ENCODE measurements at regions not wholly inside any gene's neighbourhood (a gene's known extent, or its start where the extent isn't known, plus 50 kb on each side); places are given as distances from the start of the nearest gene placed in this dataset.

DNA sequence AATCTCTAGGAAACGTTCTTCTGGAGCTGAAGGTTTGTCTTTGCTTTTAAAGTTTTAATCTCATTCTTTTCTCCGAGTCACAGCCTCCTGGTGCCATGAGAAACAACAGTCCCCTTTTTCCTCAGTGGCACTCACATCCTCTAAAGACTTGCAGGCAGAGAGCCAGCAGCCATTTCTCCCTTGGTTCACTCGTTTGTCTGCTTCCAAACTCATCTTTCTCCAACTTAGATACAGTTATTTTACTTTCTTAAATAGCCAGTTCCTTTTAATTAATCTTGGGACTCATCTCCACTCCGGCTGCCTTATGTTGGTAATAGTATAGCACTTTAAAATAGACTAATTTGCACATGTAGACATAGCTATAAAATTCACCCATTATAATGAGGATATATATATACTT lies 555.2 kb downstream of the FGF9 start:
- no peak for DNase-seq (ENCODE audit: low read depth in 2 of 2)

DNA sequence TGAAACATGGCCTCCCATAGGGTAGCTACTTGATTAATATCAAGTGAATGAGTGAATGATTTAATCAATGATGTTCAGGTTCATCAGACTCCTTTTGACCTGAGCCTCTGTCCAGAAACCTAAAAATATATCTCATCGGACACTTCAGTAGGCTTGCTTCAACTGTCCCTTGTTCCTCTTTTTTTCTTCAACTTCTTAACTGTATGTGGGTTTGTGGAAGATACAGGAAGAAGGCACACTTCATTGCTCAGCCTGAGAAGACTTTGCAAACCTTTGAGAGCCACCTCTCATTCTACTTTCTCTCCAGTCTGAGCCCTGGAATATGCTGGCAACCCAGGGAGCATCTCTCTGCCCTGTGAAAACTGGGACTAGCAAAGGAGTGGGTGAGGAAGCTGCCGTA lies 557.0 kb downstream of the FGF9 start:
- no peak for DNase-seq (ENCODE audit: low read depth in 2 of 2)

DNA sequence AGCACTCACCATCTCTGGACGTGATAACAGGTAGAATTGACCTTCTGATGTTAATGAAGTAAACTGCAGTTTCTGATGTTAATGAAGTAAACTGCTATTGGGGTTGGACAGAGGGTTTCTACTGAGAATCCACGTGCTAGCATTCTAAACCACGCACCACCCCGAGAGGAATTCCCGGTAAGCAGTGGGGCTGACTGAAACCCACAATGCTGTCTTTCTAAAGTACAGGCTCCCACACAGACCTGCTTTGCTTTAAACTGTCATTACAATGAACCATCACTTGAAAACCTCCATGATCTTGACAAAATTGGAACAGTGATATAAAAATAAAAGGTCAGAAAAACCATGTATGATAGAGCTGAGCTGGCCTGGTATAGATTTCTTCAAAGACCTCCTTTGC lies 559.0 kb downstream of the FGF9 start:
- DNase-seq (ENCODE audit: low read depth in 2 of 2), result no peak

DNA sequence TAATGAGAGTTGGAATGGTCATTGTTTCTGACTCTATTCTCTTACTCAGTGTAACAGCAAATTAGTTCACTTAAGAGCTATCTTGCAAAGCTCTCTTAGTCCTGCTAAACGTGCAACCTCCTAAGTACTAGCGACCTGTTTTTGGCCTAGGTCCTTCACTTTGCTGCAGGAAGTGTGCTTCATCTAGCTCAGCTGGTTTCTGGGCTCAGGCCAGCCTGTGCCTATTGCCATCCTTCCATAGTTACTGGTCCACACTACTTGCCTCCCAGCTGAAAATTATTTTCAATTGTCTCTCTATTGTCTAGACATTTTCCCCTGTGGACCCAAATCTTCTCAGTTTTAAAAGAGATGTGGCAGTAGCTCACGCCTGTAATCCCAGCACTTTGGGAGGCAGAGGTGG lies 561.3 kb downstream of the FGF9 start:
- no peak for DNase-seq (ENCODE audit: low read depth in 2 of 2)

DNA sequence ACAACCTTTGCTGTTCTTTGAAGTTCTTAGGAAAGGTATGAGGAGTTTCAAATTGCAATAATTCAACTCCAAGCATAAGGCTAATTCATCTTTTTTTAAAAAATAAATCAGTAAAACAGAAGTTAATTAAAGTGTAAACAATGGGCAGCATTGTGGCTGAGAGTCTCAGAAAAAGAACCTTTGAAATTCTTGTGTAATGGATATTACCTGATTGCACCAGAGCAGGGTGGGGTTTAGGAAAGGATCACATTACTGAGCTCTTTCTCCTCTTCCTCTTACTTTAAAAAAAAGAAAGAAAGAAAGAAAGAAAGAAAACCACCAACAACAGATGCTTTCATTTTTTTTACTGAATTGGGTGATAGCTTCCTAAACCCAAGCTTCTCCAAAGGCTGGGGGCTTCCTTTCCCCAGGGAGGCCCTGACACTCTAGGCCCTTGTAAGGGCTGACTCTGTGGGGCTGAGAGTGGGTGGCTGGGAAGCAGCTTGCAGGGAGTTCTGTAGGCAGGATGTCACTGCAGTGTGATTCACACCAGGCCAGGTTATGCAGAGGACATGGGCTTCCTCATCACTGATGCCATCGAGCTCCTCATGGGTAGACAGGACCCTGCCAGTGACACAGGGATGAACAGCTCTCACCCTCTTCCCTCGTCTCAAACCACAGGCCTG lies 564.5 kb downstream of the FGF9 start:
- DNase-seq (ENCODE audit: low read depth in 2 of 2), result no peak

DNA sequence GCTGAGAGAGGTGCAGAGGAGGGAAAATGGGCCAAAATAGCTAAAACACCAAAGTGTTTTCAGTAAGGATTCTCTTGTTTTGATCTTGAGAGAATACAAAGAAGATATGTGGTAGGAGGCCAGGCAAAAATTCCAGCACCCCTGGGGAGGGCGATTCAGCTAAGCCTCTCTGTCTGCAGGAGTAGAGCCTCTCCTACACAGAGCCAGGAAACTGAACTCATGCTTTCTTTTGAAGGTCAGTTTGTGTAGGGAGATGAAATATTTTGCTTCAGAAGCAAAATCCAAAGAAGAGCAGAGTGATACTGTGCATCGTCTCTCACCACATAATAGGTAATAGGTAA lies 565.0 kb downstream of the FGF9 start:
- no peak for DNase-seq (ENCODE audit: low read depth in 2 of 2)

DNA sequence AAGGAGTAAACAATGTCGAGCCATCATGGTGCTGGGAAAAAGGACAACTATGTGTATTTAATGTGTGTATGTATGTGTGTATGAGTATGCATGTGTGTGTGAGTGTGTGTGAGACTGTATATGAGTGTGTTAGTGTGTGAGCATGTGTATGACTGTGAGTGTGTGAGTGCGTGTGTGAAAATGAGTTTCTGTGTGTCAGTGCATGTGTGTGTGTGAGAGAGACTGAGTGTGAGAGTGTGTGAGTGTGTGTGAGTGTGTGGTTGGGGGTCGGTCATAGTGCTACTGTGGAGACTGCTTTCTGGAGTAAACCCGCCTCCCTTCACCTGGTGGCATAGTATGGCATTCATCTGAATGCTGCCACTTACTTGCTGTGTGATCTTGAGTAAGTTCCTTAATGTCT lies 567.4 kb downstream of the FGF9 start:
- no peak for DNase-seq (ENCODE audit: low read depth in 2 of 2)

DNA sequence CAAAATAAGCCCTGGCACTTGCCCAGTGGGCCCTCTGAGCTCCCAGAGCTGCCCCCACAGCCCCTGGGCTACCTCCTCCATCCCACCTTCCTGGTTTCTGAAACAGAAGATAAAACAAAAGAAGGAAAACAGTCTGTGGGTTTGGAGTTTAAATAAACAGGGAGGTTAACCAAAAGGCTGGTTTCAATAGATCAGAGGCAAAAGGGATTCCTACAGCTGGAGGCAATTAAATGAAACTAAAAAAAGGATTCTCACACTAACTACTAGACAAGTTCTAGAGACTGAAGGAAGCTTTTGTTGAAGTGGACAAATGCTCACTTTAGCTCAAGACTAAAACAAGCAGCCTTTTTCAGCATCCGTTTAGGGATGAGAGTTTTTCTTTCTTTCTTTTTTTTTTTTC lies 569.8 kb downstream of the FGF9 start:
- no peak for DNase-seq (ENCODE audit: low read depth in 2 of 2)

DNA sequence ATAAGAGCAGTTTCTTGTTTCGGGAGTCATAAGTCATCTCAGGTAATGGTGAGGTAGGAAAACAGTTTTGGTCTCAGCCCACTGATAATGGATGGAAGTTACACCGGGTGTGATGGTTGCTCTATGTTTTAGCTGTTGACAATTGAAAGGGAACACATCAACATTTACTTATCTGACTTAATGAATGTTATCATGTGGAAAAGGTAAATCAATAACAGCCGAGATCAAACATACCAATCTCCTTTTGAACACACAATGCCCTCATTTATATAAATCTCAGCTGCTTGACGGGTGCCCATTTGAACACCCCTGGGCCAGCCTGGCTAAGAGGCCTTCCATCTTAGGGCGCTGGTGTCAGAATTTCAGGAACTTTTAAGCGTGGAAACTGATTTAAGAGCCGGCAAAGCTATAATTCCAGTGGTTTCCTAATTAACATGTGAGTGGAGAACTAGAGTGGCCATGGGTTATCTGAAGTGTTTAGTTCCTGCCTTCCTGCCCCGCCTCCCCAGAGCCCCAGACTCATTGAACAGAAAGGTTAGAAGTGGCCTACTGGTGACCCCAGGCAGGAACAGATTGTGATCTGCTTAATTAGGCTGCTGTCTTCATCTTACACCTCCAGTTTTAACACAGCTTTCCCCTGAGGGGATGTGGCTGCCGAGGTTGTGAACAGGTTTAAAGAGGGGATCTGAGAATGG lies 572.7 kb downstream of the FGF9 start:
- DNase-seq (ENCODE audit: low read depth in 2 of 2), result no peak

DNA sequence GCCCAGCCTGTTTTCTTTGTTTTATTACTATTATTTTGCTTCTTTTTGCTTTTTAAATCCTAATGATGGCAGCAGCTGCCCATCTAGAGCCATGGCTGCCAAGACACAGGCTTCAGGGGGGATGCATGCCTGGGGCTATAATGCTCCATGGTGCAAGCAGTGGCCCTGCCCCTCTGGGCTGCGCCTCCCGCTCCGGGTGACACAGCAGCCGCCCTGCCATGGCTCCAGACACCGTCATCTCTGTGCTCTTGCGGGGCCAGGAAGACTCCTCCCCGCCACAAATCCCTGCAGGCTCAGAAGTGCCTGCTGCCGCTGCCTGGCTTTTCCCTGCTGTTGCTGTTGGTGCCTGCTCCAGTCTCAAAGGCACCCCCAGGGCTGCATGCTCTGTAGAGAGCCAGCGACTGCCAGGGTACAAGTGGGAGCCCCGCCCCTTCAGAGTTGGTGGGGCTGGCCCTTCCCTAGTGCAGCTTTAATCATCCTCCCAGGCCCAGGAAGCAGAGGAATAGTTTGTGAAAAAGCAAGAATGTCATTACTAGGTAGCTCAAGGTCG lies 581.5 kb downstream of the FGF9 start:
- no peak for DNase-seq (ENCODE audit: low read depth in 2 of 2)

DNA sequence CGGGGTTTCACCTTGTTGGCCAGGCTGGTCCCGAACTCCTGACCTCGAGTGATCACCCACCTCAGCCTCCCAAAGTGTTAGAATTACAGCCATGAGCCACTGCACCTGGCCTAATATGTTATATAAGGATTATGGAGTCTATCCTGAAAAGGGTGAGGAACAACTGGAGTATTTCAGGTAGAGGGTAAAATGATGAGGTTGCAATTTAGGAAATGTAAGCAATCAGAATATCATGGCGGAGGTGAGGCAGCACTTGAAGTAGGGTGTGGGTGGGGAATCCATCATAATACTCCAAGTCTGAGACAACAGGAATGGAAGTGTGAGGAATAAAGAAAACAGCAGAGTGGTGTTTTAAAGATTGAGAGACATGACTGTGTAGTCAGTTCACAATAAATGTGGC lies 582.2 kb downstream of the FGF9 start:
- DNase-seq (ENCODE audit: low read depth in 2 of 2), result no peak

DNA sequence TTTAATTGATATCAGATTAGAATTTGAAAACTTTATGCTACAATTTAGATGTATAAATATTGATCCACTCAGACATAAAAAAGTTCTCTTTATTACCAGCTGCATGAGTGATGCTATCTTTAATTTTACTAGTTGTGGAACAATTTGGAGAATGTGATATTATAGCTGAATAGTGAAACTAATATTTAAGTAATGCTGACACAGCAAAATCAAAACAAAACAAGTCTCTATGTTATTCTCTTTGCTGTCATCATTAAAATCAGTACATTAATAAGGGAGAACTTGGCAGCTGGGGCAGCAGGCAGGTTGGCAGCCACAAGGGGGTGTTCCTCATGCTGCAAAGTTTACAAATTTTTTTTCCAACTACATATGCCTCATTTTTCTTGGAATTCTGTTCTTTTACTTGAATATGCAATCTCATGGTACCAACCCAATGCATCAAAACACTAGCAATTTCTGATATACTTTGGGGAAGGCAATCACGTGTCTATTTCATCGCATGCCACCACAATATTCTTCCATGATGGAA lies 585.3 kb downstream of the FGF9 start:
- no peak for DNase-seq (ENCODE audit: low read depth in 2 of 2)

DNA sequence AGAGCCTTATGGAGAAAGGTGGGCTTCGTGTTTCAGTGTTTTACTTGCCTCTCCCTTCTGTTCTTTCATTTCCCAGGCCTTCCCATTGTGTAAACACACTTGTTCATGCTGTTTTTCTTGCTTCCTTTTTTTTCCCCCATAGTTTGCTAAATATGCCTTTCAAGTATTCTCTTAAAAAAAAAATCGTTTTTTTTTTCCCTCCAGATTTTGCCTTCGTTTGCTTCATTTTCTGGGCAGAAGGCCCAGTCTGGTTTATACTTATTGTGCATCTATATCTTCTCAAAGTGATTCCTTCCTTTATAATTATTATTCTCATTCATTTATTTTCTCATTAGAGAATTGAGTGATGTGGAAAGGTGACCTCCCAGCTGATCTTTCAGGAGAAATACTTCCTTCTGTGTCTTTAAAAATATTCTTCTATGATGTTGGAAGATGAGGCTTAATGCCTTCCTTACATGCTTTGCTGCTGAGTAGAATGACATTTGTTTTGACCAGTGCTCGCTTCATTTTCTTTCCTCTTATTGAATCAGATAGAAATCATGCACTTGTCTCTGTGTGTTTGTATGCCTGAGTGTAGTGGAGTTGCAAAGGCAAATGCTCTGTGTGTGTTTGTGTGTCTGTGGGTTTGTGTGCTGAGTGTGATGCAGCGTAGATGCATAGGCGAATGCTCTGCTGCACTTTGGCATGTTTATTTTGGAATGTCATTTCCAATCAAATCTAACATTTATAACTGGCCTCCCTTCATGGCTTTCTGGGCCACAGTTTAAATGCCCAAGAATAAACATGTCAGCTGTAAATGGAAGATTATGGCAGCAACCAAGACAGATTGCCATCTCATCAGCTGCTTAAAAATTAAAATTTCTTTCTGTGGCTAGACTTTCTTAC lies 591.4 kb downstream of the FGF9 start:
- DNase-seq (ENCODE audit: low read depth in 2 of 2), result no peak

DNA sequence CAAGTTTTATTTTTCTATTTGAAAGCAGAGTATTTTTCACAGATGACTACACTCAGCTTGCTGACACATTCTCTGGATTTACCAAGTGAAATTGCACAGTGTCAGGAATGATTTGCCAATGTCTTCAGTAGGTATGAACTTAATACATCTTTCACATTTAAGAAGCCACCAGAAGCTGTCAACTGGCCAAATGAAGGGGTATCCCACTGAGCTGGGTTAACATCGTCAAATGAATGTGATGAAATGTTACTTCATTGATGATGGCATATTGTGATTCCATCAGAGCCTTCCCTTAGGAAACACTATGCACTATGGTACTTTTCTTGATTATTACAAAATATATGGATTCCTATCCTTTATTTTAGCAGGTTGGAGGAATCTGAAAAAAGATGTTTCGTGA lies 592.3 kb downstream of the FGF9 start:
- DNase-seq (ENCODE audit: low read depth in 2 of 2), result no peak

DNA sequence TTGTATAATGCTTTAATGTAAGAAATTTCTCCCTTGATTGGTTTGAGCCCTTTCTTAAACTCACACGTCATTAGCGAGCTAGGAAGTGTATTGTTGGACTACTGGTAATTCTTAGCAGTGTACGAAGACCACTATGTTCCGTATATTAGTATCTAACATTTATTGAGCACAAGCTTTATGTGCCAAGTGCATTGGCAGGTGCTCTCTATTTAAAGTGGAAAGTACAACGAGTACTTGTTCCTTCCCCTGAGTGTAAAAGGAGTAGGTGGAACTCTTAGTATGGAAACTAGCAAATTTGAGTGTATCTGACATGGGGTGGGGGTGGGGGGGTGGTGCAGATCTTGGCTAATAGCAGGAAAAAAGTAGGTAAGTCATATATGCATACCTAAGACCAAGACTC lies 594.7 kb downstream of the FGF9 start:
- DNase-seq (ENCODE audit: low read depth in 2 of 2), result no peak

DNA sequence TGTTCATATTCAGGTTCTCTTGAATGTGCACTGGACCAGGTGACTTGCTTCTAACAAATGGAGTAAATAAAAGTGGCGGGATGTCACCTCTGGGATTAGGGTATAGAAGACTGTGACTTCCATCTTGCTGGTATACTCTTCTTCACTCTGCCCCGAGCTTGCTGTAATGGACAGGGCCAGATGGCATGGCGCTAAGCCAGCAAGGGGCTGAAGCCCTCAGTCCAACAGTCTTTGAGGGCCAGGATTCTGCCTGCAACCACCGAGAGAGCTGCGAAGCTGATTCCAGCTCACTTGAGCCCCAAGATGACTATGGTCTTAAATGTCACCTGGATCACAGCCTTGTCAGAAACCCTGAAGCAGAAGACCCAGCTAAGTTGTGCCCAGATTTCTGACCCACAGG lies 600.0 kb downstream of the FGF9 start:
- no peak for DNase-seq (ENCODE audit: low read depth in 2 of 2)

DNA sequence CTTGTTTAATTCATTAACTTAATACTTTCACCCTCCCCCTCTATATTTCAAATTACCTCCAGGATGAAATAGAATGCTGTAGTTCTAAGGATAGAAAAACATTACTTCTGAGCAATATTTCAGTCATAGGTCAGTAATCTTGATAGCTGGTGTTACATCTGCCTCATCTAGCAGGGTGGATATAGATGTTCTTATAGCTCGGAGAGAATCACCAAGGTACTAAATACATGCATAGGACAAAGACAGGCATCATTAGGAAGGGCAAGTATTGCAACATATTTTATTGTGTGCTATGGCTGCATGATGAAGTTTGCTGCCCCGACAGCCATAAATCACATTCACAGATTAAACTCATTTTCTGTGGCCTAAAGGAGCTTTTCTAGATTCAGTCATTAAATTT lies 601.0 kb downstream of the FGF9 start:
- no peak for DNase-seq (ENCODE audit: low read depth in 2 of 2)

DNA sequence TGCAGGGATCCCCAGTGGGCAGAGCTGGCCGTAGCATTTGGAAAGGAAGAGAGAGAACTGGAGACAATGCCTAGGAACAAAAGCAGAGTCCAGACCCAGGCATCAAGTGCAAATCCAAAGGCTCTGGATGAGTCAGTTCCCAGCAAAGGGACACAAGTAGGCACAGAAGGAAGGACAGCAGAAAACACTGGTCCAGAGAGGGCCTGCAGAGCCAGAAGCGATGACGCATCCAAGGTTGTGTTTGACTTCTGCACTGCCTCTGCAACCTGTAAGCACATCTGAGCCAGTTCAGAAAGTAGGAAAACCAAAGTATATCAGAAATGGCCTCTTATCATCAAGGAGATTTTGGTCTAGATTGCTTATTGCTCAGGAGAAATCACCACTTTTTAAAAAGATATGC lies 604.5 kb downstream of the FGF9 start:
- DNase-seq (ENCODE audit: low read depth in 2 of 2), result no peak

DNA sequence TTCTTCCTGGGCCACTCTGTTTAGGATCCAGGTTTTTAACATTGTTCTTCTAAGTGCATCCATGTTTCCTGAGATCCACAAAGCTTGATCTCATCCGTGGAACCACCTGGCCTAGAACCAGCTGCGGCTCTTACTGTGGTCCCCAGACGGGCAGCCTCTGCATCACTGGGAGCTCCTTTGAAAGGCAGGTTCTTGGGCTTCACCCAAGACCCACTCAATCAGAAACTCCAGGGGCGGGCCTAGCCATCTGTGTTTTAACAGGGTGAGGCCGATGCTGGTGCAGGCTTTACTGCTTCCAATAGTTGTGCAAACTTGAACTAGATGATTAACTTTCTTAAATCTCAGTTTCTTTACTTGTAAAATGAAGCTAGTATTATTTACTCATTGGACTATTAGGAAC lies 605.7 kb downstream of the FGF9 start:
- DNase-seq (ENCODE audit: low read depth in 2 of 2), result no peak

DNA sequence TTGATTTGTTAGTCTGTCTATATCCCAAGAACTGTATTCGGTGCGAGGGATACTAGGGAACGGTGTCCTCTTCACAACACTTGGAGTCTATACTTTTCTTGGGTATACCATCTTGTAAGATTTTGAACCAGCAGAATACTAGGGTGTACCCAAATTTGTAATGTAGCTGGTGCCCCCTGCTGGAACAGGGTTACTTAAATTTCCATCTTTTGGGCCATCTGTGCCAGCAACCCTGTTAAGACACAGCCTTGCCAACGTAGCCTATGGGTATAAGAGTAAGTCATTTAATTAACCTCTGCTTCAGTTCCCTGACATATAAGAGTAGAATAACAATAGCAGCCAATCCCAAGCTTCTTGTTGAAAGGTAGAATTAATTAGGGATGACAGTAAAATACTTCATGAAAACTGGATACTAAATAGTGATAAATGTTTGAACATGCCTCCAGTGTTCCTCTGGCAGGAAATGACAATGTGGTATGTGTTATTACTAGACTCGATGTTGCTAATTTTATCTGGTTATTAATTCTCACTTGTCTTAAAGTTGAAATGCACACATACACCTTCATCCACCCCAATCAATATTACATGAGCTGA lies 607.6 kb downstream of the FGF9 start:
- peak in 1 of 2 donors; percentile 0 for DNase-seq (ENCODE audit: low read depth in 2 of 2)

DNA sequence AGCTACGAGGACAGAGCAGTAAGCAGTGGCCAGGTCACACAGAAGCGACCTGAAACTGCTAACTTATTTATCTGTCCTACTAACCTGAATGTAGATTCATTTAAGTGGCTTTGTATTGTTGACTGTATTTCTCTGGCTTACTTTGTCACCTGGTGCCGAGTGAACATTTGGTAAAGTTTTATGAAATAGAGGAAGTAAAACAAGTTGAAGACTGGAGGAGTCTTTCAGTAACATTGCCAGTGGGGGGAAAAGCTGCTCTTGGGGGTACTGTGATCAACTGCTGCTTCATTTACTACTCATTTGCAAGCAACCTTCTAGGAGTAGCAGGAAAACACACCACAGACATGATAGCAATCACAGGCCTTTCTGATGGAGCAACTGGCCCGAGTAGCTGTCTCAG lies 615.0 kb downstream of the FGF9 start:
- no peak for DNase-seq (ENCODE audit: low read depth in 2 of 2)

DNA sequence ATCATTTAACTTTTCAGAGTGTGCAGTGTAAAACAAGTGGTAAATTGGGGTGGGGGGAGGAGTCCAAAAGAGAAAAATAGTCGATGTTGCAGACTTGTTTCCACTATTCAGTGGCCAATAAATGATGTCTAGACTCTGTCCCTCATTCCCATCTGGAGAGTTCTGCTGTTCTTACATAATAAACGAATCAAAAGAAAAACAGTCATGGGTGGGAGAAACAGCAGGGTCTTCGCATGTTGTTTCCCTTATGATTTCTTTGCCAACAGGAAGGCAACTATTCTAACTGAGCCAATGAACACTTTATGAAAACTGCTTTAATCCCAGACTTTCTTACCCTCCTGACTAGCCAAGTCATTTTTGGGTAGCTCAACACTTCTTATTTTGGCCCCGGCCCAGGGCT lies 615.5 kb downstream of the FGF9 start:
- no peak for DNase-seq (ENCODE audit: low read depth in 2 of 2)

Measured in lung microvascular endothelial cell (primary cell).